HepG2 (cell line): ENCODE measurements at regions not wholly inside any gene's neighbourhood (a gene's known extent, or its start where the extent isn't known, plus 50 kb on each side); places are given as distances from the start of the nearest gene placed in this dataset.

Source experiments
- ATF1 ChIP-seq: IDR thresholded peaks from 2 replicates; pipeline ENCODE4 v1.6.1; 2016; ENCODE audit warnings: mild to moderate bottlenecking, control low read depth
- ETS1 ChIP-seq: sonication (generic); formaldehyde crosslinking; IDR thresholded peaks from 2 replicates; pipeline ENCODE4 v1.4.0; 2020; ENCODE audit warnings: missing genetic modification reagents
- GATA4 ChIP-seq: sonication (generic); IDR thresholded peaks from 2 replicates; pipeline ENCODE4 v1.6.1; 2016; ENCODE audit warnings: antibody characterized with exemption, low read depth, borderline replicate concordance
- HCFC1 ChIP-seq: fragments of 150-350 bp; IDR thresholded peaks from 2 replicates; pipeline ENCODE4 v1.6.1; 2014; ENCODE audit warnings: low read depth, low read length
- LRRFIP1 ChIP-seq: sonication (generic); formaldehyde crosslinking; conservative IDR thresholded peaks from 2 replicates; pipeline ENCODE4 v1.4.0; 2020; ENCODE audit warnings: missing genetic modification reagents
- MAFK ChIP-seq, 2 experiments: IDR thresholded peaks in 1 of 2; conservative IDR thresholded peaks in 1 of 2; 2 replicates each; pipeline ENCODE4 v1.6.1; 2011; ENCODE audit warnings: improper control_type of control experiment in 2 of 2, low read length in 2 of 2
- REST ChIP-seq, 2 experiments: IDR thresholded peaks; 2 replicates each; pipeline ENCODE4 v1.6.1; 2011 to 2012; ENCODE audit warnings: low read length in 2 of 2, borderline replicate concordance in 1 of 2, low read depth in 1 of 2, mild to moderate bottlenecking in 1 of 2, moderate library complexity in 1 of 2
- SMYD3 ChIP-seq: sonication (generic); formaldehyde crosslinking; IDR thresholded peaks from 2 replicates; pipeline ENCODE4 v1.8.1; 2023; ENCODE audit warnings: mild to moderate bottlenecking, missing genetic modification reagents
- THAP9 ChIP-seq: sonication (generic); formaldehyde crosslinking; IDR thresholded peaks from 2 replicates; pipeline ENCODE4; 2020; ENCODE audit warnings: missing genetic modification reagents, mild to moderate bottlenecking, borderline replicate concordance
- WIZ ChIP-seq: sonication (generic); formaldehyde crosslinking; IDR thresholded peaks from 2 replicates; pipeline ENCODE4 v1.5.1; 2020; ENCODE audit warnings: mild to moderate bottlenecking, missing genetic modification reagents
- ZBTB3 ChIP-seq: sonication (generic); formaldehyde crosslinking; IDR thresholded peaks from 2 replicates; pipeline ENCODE4 v1.4.0; 2020; ENCODE audit warnings: low read depth, mild to moderate bottlenecking, moderate library complexity, missing genetic modification reagents, borderline replicate concordance
- ZMAT5 ChIP-seq: sonication (generic); formaldehyde crosslinking; IDR thresholded peaks from 2 replicates; pipeline ENCODE4 v1.5.0; 2020; ENCODE audit warnings: mild to moderate bottlenecking, low read depth, missing genetic modification reagents, borderline replicate concordance
- ZNF205 ChIP-seq: IDR thresholded peaks from 2 replicates; pipeline ENCODE4 v1.6.1; 2018; ENCODE audit warnings: missing biosample characterization, missing genetic modification reagents
- ZNF337 ChIP-seq: sonication (generic); formaldehyde crosslinking; IDR thresholded peaks from 2 replicates; pipeline ENCODE4 v1.5.1; 2020; ENCODE audit warnings: missing genetic modification reagents, low read depth, mild to moderate bottlenecking, borderline replicate concordance
- ZNF441 ChIP-seq: sonication (generic); formaldehyde crosslinking; IDR thresholded peaks from 2 replicates; pipeline ENCODE4 v1.7.0; 2021; ENCODE audit warnings: missing genetic modification reagents, borderline replicate concordance
- ZNF484 ChIP-seq: sonication (generic); formaldehyde crosslinking; IDR thresholded peaks from 2 replicates; pipeline ENCODE4 v1.5.1; 2020; ENCODE audit warnings: mild to moderate bottlenecking, low read depth, missing genetic modification reagents, borderline replicate concordance
- ZNF557 ChIP-seq: sonication (generic); formaldehyde crosslinking; IDR thresholded peaks from 2 replicates; pipeline ENCODE4 v1.4.0; 2020; ENCODE audit warnings: missing genetic modification reagents
- ZNF564 ChIP-seq: sonication (generic); formaldehyde crosslinking; IDR thresholded peaks from 2 replicates; pipeline ENCODE4 v1.8.1; 2023; ENCODE audit warnings: mild to moderate bottlenecking, missing genetic modification reagents
- ZNF7 ChIP-seq: IDR thresholded peaks from 2 replicates; pipeline ENCODE4 v1.6.1; 2016; ENCODE audit warnings: missing biosample characterization, missing genetic modification reagents
- ZNF816 ChIP-seq: sonication (generic); formaldehyde crosslinking; IDR thresholded peaks from 2 replicates; pipeline ENCODE4 v1.8.0; 2022; ENCODE audit warnings: missing genetic modification reagents, mild to moderate bottlenecking, borderline replicate concordance

- TF ChIP-seq LRRFIP1 (CRISPR knock-in tag) (no peak), ZNF557 (no peak), HCFC1 (no peak), ZNF205 (CRISPR knock-in tag) (no peak), REST (IDR thresholded peaks at IDR 0.05; ENCODE audit: borderline replicate concordance in 1 of 2, low read depth in 1 of 2, low read length in 2 of 2) (no peak), ZNF7 (CRISPR knock-in tag) (no peak), ZNF441 (CRISPR knock-in tag) (no peak), THAP9 (no peak), ZNF816 (CRISPR knock-in tag) (no peak; the same call in 1 of the 2 replicates), ZNF484 (CRISPR knock-in tag) (no peak), SMYD3 (CRISPR knock-in tag) (no peak), ETS1 (no peak), ZNF564 (CRISPR knock-in tag) (no peak), ATF1 (no peak), ZNF337 (CRISPR knock-in tag) (0 out of 2 replicates have a peak, but pooled peaks have one; percentile 54), ZBTB3 (CRISPR knock-in tag) (no peak), MAFK (conservative IDR thresholded peaks at IDR 0.05 in 1 of 2, IDR thresholded peaks at IDR 0.05 in 1 of 2; ENCODE audit: low read length in 2 of 2) (no peak), GATA4 (no peak; the same call in 1 of the 2 replicates), WIZ (no peak), ZMAT5 (CRISPR knock-in tag) (no peak)
Measured at GRCh38 chr11:107196732-107197131, 178.5 kb upstream of the GUCY1A2 start (continued).
